ENCODE measurements at regions not wholly inside any gene's neighbourhood (a gene's known extent, or its start where the extent isn't known, plus 50 kb on each side); places are given as distances from the start of the nearest gene placed in this dataset.

- TF ChIP-seq CTCF (conservative IDR thresholded peaks at IDR 0.05), result no peak
- no peaks in the 10 kb centered on the region for H3K36me3 Mint-ChIP-seq (ENCODE audit: low read depth)
- H3K27ac Mint-ChIP-seq (ENCODE audit: unreplicated experiment), result no peak overlapping the region
- H3K4me3 Mint-ChIP-seq, result no peak overlapping the region
- H3K27me3 Mint-ChIP-seq (ENCODE audit: low read depth), result no peaks in the 10 kb centered on the region
- no peak for DNase-seq (ENCODE audit: low read depth, low spot score)
- H3K4me1 Mint-ChIP-seq, result no peaks in the 10 kb centered on the region
- H3K9me3 Mint-ChIP-seq, result peaks cover 6% of the 10 kb centered on the region
These were observed 50.1 kb upstream of the BCL6 start for GRCh38 chr3:187795207-187795960.

DNA sequence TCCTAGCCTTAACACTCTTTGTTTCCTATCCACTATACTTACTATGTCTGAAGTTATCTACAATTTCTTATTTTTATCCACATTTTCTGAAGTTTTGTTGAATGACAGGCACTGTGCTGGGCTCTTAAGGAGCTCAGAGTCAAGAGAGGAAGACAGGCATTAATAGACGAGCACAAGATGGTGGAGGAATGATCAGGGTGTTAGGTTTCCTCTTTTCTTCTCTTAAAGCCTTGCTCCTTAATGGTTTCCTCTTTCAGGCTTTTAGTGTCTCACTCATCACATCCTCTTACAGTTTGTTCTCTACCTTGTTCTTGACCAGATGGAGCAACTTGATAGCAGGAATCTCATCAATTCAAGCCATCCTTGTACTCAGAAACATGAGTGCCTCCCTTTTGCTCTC, 52.9 kb upstream of the BCL6 start:
- Mint-ChIP-seq H3K9me3 (peaks cover 6% of the 10 kb centered on the region), H3K4me1 (no peaks in the 10 kb centered on the region), H3K36me3 (ENCODE audit: low read depth) (no peaks in the 10 kb centered on the region), H3K27me3 (ENCODE audit: low read depth) (no peaks in the 10 kb centered on the region), H3K4me3 (no peak overlapping the region), H3K27ac (ENCODE audit: unreplicated experiment) (no peak overlapping the region)
- no peak for DNase-seq (ENCODE audit: low read depth, low spot score)
- TF ChIP-seq CTCF (conservative IDR thresholded peaks at IDR 0.05), result no peak

DNA sequence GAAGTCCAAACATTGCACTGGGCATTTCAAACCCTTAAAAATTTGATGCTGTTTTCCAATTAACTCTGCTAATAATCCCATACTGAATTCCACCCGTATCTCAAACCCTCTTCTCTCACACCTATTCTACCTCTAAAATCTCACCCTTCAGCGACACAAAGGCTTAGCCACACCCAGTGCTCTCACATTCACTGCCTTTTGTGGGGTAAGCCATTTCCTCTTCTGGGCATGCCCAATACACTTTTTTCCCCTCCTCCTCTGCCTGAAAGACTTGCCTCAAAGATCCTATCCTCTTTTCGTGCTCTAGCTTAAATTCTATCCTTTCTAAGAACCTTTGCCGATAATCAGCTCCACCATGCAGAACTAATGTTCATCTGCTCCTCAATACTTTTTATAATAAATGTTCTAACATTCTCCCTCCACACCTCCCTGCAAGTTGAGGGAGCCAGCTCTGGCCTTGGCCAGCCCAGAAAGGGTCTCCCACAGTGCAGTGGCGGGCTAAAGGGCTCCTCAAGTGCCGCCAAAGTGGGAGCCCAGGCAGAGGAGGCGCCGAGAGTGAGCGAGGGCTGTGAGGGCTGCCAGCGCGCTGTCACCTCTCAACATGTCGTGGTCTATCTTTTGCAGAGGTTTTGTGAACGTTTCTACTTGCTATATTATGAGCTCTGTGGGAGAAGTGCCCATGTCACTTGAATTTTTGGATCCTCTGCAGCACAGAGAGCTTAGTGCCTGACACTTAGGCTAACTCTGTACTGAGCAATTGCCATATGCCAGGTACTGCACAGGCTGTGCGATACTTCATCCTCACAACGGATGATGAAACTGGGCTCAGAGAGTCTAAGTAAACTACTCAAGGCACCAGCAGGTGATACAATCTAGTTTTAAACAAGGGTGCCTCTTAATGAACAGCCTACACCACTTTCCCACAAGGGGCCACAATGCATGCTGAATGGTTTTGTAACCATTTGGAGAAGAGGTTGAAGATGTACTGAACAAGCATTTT, 53.6 kb upstream of the BCL6 start:
- no peak overlapping the region for H3K27ac Mint-ChIP-seq (ENCODE audit: unreplicated experiment)
- DNase-seq (ENCODE audit: low read depth, low spot score), result no peak

DNA sequence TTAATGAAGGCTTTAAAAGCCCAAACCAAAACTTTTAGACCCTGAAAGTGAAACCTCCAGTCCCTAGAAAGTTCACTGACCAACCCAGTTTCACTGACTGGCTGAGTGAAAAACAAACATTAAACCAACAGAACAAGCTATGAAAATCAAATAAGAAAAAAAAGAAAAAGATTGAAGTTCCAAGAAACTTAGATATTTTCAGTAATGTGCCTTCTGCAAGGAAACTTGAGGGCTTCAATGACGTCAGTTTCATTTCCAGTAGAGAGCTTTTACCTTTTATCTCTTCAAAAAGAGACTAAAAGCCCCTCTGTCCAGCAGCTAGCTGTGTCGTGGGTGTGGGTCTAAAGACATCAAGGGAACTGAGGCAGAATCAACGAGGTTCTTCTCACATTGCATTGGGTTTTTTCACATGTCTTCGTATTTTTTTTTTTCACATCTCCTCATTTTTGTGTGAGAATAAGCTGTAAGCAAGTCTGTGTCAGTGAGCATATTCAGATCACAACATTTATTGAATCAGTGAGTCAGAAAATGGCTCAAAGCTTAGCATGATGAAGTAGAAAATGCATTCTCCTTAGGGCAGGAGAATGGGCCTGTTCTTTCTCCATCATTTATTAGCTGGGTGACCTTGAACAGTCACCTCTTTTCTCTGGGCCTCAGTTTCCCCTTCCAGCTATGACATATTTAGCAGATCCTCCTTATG, 54.8 kb upstream of the BCL6 start:
- no peak overlapping the region for H3K27ac Mint-ChIP-seq (ENCODE audit: unreplicated experiment)
- no peak overlapping the region for H3K4me3 Mint-ChIP-seq
- TF ChIP-seq CTCF (conservative IDR thresholded peaks at IDR 0.05), result no peak
- H3K36me3 Mint-ChIP-seq (ENCODE audit: low read depth), result no peaks in the 10 kb centered on the region
- H3K27me3 Mint-ChIP-seq (ENCODE audit: low read depth), result no peaks in the 10 kb centered on the region
- H3K9me3 Mint-ChIP-seq, result peaks cover 6% of the 10 kb centered on the region
- DNase-seq (ENCODE audit: low read depth, low spot score), result no peak
- no peaks in the 10 kb centered on the region for H3K4me1 Mint-ChIP-seq

More for the DNA sequence above, 53.6 kb upstream of the BCL6 start:
- no peak for TF ChIP-seq CTCF (conservative IDR thresholded peaks at IDR 0.05)
- Mint-ChIP-seq H3K9me3 (peaks cover 6% of the 10 kb centered on the region), H3K4me3 (no peak overlapping the region), H3K36me3 (ENCODE audit: low read depth) (no peaks in the 10 kb centered on the region), H3K27me3 (ENCODE audit: low read depth) (no peaks in the 10 kb centered on the region), H3K4me1 (no peaks in the 10 kb centered on the region)

DNA sequence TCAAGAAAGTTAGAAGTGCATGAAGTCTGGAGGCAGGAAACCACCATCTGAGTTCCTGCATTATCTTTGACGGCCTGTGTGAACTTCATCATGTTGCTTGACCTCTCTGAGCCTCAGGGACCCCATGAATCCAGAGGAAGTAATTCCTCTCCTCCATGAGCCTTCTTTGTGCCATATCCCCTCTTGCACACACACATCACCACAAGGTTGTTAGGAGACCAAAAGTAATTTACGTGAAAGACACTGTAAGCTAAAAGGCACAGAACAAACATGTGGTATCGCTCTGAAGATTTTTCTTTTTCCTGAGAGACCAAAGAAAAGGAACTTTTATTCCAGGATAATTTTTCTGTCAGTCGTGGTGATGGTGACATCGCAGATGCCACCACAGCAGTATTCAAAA, 55.9 kb upstream of the BCL6 start:
- Mint-ChIP-seq H3K4me1 (no peaks in the 10 kb centered on the region), H3K9me3 (peaks cover 6% of the 10 kb centered on the region), H3K27ac (ENCODE audit: unreplicated experiment) (no peak overlapping the region), H3K36me3 (ENCODE audit: low read depth) (no peaks in the 10 kb centered on the region), H3K27me3 (ENCODE audit: low read depth) (no peaks in the 10 kb centered on the region), H3K4me3 (no peak overlapping the region)
- no peak for TF ChIP-seq CTCF (conservative IDR thresholded peaks at IDR 0.05)
- DNase-seq (ENCODE audit: low read depth, low spot score), result no peak

All from neural crest cell (in vitro differentiated cells).